Liver (tissue), 8 donors: ENCODE measurements at regions not wholly inside any gene's neighbourhood (a gene's known extent, or its start where the extent isn't known, plus 50 kb on each side); places are given as distances from the start of the nearest gene placed in this dataset.

Experiments
- DNase-seq: peaks from one replicate; pipeline ENCODE4 v3.0.0-alpha.2; 2017; ENCODE audit warnings: low spot score
- H3K27ac ChIP-seq, 2 donors: one replicate each; pipeline ENCODE4 v1.7.0; 2013; ENCODE audit warnings: inconsistent platforms in 2 of 2, low read length in 2 of 2, control low read depth in 1 of 2, low read depth in 1 of 2, mild to moderate bottlenecking in 1 of 2
- H3K27me3 ChIP-seq, 4 donors: one replicate each; pipeline versions ENCODE4 v1.6.1 to v1.7.0; 2013; ENCODE audit warnings: low read length in 3 of 4, inconsistent platforms in 1 of 4, mild to moderate bottlenecking in 1 of 4, moderate library complexity in 1 of 4; ENCODE audit not compliant: control insufficient read depth in 4 of 4, insufficient read depth in 4 of 4
- H3K36me3 ChIP-seq, 4 donors: one replicate each; pipeline versions ENCODE4 v1.6.1 to v1.7.0; 2013; ENCODE audit warnings: low read length in 3 of 4, mild to moderate bottlenecking in 3 of 4, low read depth in 1 of 4, moderate library complexity in 1 of 4; ENCODE audit not compliant: control insufficient read depth in 4 of 4, insufficient read depth in 3 of 4
- H3K4me1 ChIP-seq, 4 donors: one replicate each; pipeline versions ENCODE4 v1.6.1 to v1.7.0; 2013; ENCODE audit warnings: low read length in 3 of 4, mild to moderate bottlenecking in 3 of 4, moderate library complexity in 1 of 4; ENCODE audit not compliant: control insufficient read depth in 4 of 4, insufficient read depth in 4 of 4
- H3K4me3 ChIP-seq, 3 donors: one replicate each; pipeline versions ENCODE4 v1.6.1 to v1.7.0; 2013; ENCODE audit warnings: low read length in 3 of 3, control low read depth in 1 of 3, low read depth in 1 of 3, mild to moderate bottlenecking in 1 of 3
- H3K9ac ChIP-seq, 2 donors: one replicate each; pipeline ENCODE4 v1.7.0; 2013; ENCODE audit warnings: low read length in 2 of 2, mild to moderate bottlenecking in 2 of 2, moderate library complexity in 2 of 2, control low read depth in 1 of 2, low read depth in 1 of 2
- H3K9me3 ChIP-seq, 4 donors: one replicate each; pipeline versions ENCODE4 v1.6.1 to v1.7.0; 2013; ENCODE audit warnings: low read length in 3 of 4; ENCODE audit not compliant: control insufficient read depth in 4 of 4
- ATF3 ChIP-seq: IDR thresholded peaks from 2 replicates; pipeline ENCODE4 v1.6.1; 2016; ENCODE audit warnings: antibody characterized with exemption
- CTCF ChIP-seq: fragments of 150-350 bp; IDR thresholded peaks from 2 replicates; pipeline ENCODE4 v1.5.1; 2017; ENCODE audit warnings: improper control_type of control experiment, low read depth, low read length; ENCODE audit not compliant: missing input control
- FOXA1 ChIP-seq: IDR thresholded peaks from 2 replicates; pipeline ENCODE4 v1.6.1; 2016; ENCODE audit warnings: antibody characterized with exemption
- GABPA ChIP-seq, 2 donors: IDR thresholded peaks in 1 of 2; conservative IDR thresholded peaks in 1 of 2; 2 replicates each; pipeline ENCODE4 v1.6.1; 2016; ENCODE audit warnings: antibody characterized with exemption in 2 of 2, mild to moderate bottlenecking in 1 of 2, moderate library complexity in 1 of 2
- HNF4A ChIP-seq, 2 donors: conservative IDR thresholded peaks; 2 replicates each; pipeline ENCODE4 v1.6.1; 2016; ENCODE audit warnings: antibody characterized with exemption in 2 of 2, mild to moderate bottlenecking in 2 of 2
- NR2F2 ChIP-seq: IDR thresholded peaks from 2 replicates; pipeline ENCODE4 v1.6.1; 2016; ENCODE audit warnings: antibody characterized with exemption
- RXRA ChIP-seq, 2 donors: IDR thresholded peaks; 2 replicates each; pipeline ENCODE4 v1.6.1; 2017 to 2018; ENCODE audit warnings: antibody characterized with exemption in 2 of 2, mild to moderate bottlenecking in 1 of 2
- SP1 ChIP-seq: IDR thresholded peaks from 2 replicates; pipeline ENCODE4 v1.6.1; 2018; ENCODE audit warnings: antibody characterized with exemption, mild to moderate bottlenecking
- YY1 ChIP-seq: IDR thresholded peaks from 2 replicates; pipeline ENCODE4 v1.6.1; 2016; ENCODE audit warnings: antibody characterized with exemption, mild to moderate bottlenecking
- ZBTB33 ChIP-seq: IDR thresholded peaks from 2 replicates; pipeline ENCODE4 v1.6.1; 2016; ENCODE audit warnings: antibody characterized with exemption
- WGBS: extraction: QIAGEN DNeasy Blood & Tissue Kit; methylation state at CpG from one replicate; pipeline ENCODE4 v1.1.7; 2013; 5-methylcytosine and 5-hydroxymethylcytosine counted together
- TF ChIP-seq, protein P1 (sequence below): IDR thresholded peaks from 2 replicates; pipeline ENCODE4 v1.6.1; 2016; ENCODE audit warnings: antibody characterized with exemption
- donor health status: healthy.
- donor health status: healthy.
- donor health status: healthy.
- donor health status: healthy.
- donor health status: healthy.

DNA sequence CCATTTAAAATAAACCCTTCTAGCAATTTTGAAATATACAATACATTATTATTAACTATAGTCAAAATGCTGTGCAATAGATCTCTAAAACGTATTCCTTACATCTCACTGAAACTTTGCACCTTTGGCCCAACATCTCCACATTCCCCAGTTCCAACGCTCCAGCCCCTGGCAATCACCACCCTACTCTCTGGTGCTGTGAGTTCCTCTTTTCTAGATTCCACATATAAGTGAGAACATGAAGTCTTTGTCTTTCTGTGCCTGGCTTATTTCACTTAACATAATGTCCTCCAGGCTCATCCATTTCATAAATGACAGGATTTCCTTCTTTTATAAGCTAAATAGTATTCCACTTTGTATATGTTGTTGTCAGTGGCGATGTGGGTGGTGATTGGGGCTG, 194.7 kb upstream of the RTL1 start:
- Histone ChIP-seq H3K4me1 (no peaks in the 10 kb centered on the region), H3K9me3 (peaks cover 2 to 7% (median 4%) of the 10 kb centered on the region in 4 donors), H3K4me3 (no peak overlapping the region), H3K27me3 (peaks cover 0 to 8% (median 5%) of the 10 kb centered on the region in 4 donors), H3K36me3 (no peaks in the 10 kb centered on the region), H3K27ac (no peak overlapping the region), H3K9ac (no peak overlapping the region)
- no peak for DNase-seq
- WGBS = 66% methylated on average over 3 of the region's 3 CpGs
- TF ChIP-seq HNF4A (conservative IDR thresholded peaks at IDR 0.05) = no peak
- TF ChIP-seq, protein P1, sequence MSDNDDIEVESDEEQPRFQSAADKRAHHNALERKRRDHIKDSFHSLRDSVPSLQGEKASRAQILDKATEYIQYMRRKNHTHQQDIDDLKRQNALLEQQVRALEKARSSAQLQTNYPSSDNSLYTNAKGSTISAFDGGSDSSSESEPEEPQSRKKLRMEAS = no peak
- no peak for TF ChIP-seq CTCF
- TF ChIP-seq NR2F2 = no peak
- no peak for TF ChIP-seq ATF3
- TF ChIP-seq SP1 = no peak

DNA sequence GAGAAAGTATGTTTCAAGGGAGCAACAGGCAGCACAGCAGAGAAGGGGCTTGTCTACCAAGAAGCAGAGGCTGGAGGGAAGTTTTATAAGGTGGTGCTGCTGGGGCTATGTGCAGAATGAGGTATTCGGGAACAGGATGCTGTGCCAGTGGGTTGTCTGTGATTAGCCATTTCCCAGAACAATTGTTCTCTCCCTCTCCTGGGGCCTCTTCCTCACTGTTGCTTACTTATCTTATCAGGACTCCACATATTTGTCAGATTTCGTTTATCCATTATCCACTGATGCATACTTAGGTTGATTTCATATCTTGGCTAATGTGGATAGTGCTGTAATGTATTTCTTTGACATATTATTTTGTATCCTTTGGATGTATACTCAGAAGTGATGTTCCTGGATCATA, 195.1 kb upstream of the RTL1 start:
- no peak for DNase-seq
- Histone ChIP-seq H3K4me3 (no peak overlapping the region), H3K9me3 (peaks cover 2 to 7% (median 4%) of the 10 kb centered on the region in 4 donors), H3K9ac (no peak overlapping the region), H3K27me3 (peaks cover 0 to 8% (median 5%) of the 10 kb centered on the region in 4 donors), H3K27ac (no peak overlapping the region), H3K4me1 (no peaks in the 10 kb centered on the region), H3K36me3 (no peaks in the 10 kb centered on the region)
- WGBS = 16% methylated on average over 2 of the region's 2 CpGs
- TF ChIP-seq FOXA1 = no peak

DNA sequence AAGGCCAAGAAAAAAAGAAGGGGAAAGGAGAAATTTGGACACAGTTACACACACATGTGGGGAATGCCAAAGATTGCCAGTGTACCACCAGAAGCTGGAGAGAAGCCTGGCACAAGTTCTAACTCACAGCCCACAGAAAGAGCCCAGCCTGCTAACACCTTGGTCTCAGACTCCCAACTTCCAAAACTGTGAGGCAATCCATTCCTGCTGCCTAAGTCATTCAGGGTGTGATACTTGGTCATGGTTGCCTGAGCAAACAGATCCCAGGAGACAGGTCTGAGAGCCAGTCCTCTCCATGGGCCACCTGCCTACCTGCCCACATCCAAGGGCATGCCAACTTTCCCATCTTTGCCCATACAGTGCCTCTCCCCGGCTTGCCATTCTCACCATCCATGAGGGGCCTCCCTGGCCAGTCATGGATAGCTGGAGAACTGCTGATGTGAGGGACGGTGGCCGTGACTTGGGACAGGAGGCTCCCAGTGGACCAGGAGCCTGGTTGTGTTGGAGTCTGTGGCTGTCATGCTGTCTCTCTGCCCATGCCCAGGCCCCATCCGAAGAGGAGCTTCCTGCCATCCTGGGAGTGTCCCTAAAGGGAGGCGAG, 198.0 kb upstream of the RTL1 start:
- Histone ChIP-seq H3K4me1 (no peaks in the 10 kb centered on the region), H3K27me3 (peaks cover 0 to 6% (median 0%) of the 10 kb centered on the region in 4 donors), H3K9me3 (peaks cover 2 to 7% (median 4%) of the 10 kb centered on the region in 4 donors), H3K9ac (no peak overlapping the region), H3K4me3 (no peak overlapping the region), H3K36me3 (no peaks in the 10 kb centered on the region), H3K27ac (no peak overlapping the region)
- 94% methylated on average over 5 of the region's 5 CpGs for WGBS
- TF ChIP-seq GABPA (IDR thresholded peaks at IDR 0.05 in 1 of 2, conservative IDR thresholded peaks at IDR 0.05 in 1 of 2) = no peak
- TF ChIP-seq ZBTB33 = no peak
- no peak for TF ChIP-seq FOXA1
- TF ChIP-seq CTCF = no peak
- no peak for TF ChIP-seq SP1
- TF ChIP-seq YY1 = no peak
- TF ChIP-seq, protein P1 = no peak
- no peak for TF ChIP-seq HNF4A (conservative IDR thresholded peaks at IDR 0.05)
- no peak for TF ChIP-seq RXRA (IDR thresholded peaks at IDR 0.05)
- peak; percentile 27 for DNase-seq
